ENCODE measurements at regions not wholly inside any gene's neighbourhood (a gene's known extent, or its start where the extent isn't known, plus 50 kb on each side); places are given as distances from the start of the nearest gene placed in this dataset.

DNA sequence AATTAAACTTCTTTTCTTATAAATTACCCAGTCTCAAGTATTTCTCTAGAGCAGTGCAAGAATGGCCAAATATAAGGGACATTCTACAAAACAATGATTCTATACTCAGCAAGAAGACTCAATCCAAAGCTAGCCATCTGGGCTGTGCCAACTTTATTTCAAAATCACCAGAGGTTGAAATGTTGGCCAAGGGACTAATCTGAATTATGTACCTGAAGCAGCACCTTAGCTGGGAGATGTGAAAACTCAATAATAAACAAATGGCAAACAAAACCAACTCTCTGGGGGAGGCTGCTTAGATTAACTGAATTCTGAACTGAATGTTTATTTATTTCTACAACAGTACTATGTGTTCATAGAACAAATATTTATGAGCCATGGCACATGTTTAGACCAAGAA, 251.3 kb downstream of the RDH14 start:
- H3K79me2 ChIP-seq (ENCODE audit: control insufficient read depth, low read length), result no peaks in the 10 kb centered on the region
- no peak overlapping the region for H3K4me2 ChIP-seq (ENCODE audit: low read length)
- no peaks in the 10 kb centered on the region for H3K36me3 ChIP-seq (ENCODE audit: control insufficient read depth, low read length)
- H3K9me2 ChIP-seq (replicated peaks; ENCODE audit: control insufficient read depth, low read length), result no peaks in the 10 kb centered on the region; the same call in 1 of the 2 replicates
- H4K20me1 ChIP-seq (ENCODE audit: control insufficient read depth, insufficient read depth, low read depth, low read length), result no peaks in the 10 kb centered on the region
- H3K27ac ChIP-seq (ENCODE audit: low read depth, low read length), result no peak overlapping the region
- no peaks in the 10 kb centered on the region for H3K9me3 ChIP-seq (ENCODE audit: control insufficient read depth, insufficient read depth, low read length)
- no peak for TF ChIP-seq EZH2phosphoT487 (IDR thresholded peaks at IDR 0.05; ENCODE audit: borderline replicate concordance, low read length)
- TF ChIP-seq, protein P1, sequence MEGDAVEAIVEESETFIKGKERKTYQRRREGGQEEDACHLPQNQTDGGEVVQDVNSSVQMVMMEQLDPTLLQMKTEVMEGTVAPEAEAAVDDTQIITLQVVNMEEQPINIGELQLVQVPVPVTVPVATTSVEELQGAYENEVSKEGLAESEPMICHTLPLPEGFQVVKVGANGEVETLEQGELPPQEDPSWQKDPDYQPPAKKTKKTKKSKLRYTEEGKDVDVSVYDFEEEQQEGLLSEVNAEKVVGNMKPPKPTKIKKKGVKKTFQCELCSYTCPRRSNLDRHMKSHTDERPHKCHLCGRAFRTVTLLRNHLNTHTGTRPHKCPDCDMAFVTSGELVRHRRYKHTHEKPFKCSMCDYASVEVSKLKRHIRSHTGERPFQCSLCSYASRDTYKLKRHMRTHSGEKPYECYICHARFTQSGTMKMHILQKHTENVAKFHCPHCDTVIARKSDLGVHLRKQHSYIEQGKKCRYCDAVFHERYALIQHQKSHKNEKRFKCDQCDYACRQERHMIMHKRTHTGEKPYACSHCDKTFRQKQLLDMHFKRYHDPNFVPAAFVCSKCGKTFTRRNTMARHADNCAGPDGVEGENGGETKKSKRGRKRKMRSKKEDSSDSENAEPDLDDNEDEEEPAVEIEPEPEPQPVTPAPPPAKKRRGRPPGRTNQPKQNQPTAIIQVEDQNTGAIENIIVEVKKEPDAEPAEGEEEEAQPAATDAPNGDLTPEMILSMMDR (IDR thresholded peaks at IDR 0.05; ENCODE audit: low read depth, low read length, poor library complexity, severe bottlenecking), result no peak
- no peaks in the 10 kb centered on the region for H3F3A ChIP-seq (ENCODE audit: control insufficient read depth, insufficient read depth)
- no peak overlapping the region for H3K4me3 ChIP-seq (ENCODE audit: low read length)
- H3K4me1 ChIP-seq (ENCODE audit: control insufficient read depth, low read length), result no peaks in the 10 kb centered on the region
- H3K27me3 ChIP-seq (ENCODE audit: control insufficient read depth, low read length), result no peaks in the 10 kb centered on the region

DNA sequence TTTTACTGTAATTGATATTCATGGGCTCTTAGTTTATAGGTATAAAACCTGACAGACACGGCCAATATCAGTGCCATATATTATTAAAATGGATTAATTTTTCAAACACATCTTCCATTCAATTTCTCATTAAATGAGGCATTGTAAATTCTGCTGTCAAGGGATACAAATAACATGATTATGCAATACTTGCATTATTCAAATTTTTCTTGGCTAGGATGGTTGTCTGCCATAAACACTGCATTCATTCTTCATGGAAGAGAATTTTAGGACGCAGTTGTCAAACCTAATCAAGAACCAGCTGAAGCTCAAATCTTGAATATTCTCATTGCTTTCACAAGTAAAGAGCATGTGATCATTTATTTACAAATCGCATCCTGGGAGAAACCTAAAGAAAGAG, 255.6 kb downstream of the RDH14 start:
- no peaks in the 10 kb centered on the region for H3K9me3 ChIP-seq (ENCODE audit: control insufficient read depth, insufficient read depth, low read length)
- TF ChIP-seq EZH2phosphoT487 (IDR thresholded peaks at IDR 0.05; ENCODE audit: borderline replicate concordance, low read length), result no peak
- TF ChIP-seq, protein P1 (IDR thresholded peaks at IDR 0.05; ENCODE audit: low read depth, low read length, poor library complexity, severe bottlenecking), result no peak

DNA sequence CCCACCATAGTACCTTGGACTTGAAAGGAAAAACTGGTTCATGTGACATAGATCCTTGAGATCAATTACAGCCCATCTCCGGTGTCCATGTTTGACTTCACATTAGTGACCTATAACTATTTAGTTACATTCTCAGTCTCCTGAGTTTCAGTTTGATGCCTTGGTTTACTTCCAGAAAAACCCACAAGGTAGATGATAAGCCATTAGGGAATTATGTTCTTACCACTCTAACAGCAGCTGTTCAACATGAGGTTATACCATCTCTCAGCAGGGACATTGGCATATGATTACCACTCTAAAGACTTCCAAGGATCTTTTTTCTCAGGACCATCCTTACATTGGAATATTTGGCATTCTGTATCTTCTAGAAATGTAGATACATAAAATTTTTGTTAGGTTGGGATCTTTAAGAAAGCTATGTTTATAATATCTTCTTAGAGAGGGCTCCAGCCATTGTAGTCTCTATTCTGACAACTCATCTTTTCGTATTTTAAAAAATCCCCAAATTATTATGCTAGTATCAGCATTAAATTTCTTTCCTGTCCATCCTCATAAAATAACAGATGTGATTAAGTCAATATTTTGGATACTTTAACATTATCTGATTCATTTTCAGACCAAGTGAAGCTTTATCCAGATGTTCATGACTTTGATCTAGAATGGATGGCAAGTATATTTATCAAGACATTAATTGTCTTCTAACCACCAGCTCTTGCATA, 258.9 kb downstream of the RDH14 start:
- Histone ChIP-seq H4K20me1 (ENCODE audit: control insufficient read depth, insufficient read depth, low read depth, low read length) (no peaks in the 10 kb centered on the region), H3K27me3 (ENCODE audit: control insufficient read depth, low read length) (no peaks in the 10 kb centered on the region), H3K36me3 (ENCODE audit: control insufficient read depth, low read length) (no peaks in the 10 kb centered on the region), H3K27ac (ENCODE audit: low read depth, low read length) (no peak overlapping the region), H3F3A (ENCODE audit: control insufficient read depth, insufficient read depth) (0 out of 2 replicates have a peak, but pooled peaks cover 2% of the 10 kb centered on the region), H3K4me2 (ENCODE audit: low read length) (no peak overlapping the region), H3K4me3 (ENCODE audit: low read length) (no peak overlapping the region), H3K4me1 (ENCODE audit: control insufficient read depth, low read length) (no peaks in the 10 kb centered on the region), H3K9me3 (ENCODE audit: control insufficient read depth, insufficient read depth, low read length) (no peaks in the 10 kb centered on the region), H3K9me2 (replicated peaks; ENCODE audit: control insufficient read depth, low read length) (no peaks in the 10 kb centered on the region), H3K79me2 (ENCODE audit: control insufficient read depth, low read length) (no peaks in the 10 kb centered on the region)
- TF ChIP-seq, protein P1 (IDR thresholded peaks at IDR 0.05; ENCODE audit: low read depth, low read length, poor library complexity, severe bottlenecking), result no peak
- no peak for TF ChIP-seq EZH2phosphoT487 (IDR thresholded peaks at IDR 0.05; ENCODE audit: borderline replicate concordance, low read length)

More for the DNA sequence above, 255.6 kb downstream of the RDH14 start:
- H4K20me1 ChIP-seq (ENCODE audit: control insufficient read depth, insufficient read depth, low read depth, low read length), result no peaks in the 10 kb centered on the region
- no peaks in the 10 kb centered on the region for H3K4me1 ChIP-seq (ENCODE audit: control insufficient read depth, low read length)
- H3K4me2 ChIP-seq (ENCODE audit: low read length), result no peak overlapping the region
- H3K27me3 ChIP-seq (ENCODE audit: control insufficient read depth, low read length), result no peaks in the 10 kb centered on the region
- no peaks in the 10 kb centered on the region for H3K36me3 ChIP-seq (ENCODE audit: control insufficient read depth, low read length)
- no peaks in the 10 kb centered on the region for H3F3A ChIP-seq (ENCODE audit: control insufficient read depth, insufficient read depth)
- H3K79me2 ChIP-seq (ENCODE audit: control insufficient read depth, low read length), result no peaks in the 10 kb centered on the region
- H3K9me2 ChIP-seq (replicated peaks; ENCODE audit: control insufficient read depth, low read length), result no peaks in the 10 kb centered on the region
- H3K27ac ChIP-seq (ENCODE audit: low read depth, low read length), result no peak overlapping the region
- no peak overlapping the region for H3K4me3 ChIP-seq (ENCODE audit: low read length)
